ENCODE measurements at regions not wholly inside any gene's neighbourhood (a gene's known extent, or its start where the extent isn't known, plus 50 kb on each side); places are given as distances from the start of the nearest gene placed in this dataset.
A peak's percentile ranks its signal among the peaks of the same experiment; 100 is the strongest.
"Not testable (repeated sequence)": the region's sequence is repeated elsewhere in the genome, so short reads cannot be mapped to it uniquely, and the experiment has no call there.

GRCh38 chr1:177411381-177411780 is 240.6 kb downstream of the BRINP2 start:
- no peak for DNase-seq

DNA sequence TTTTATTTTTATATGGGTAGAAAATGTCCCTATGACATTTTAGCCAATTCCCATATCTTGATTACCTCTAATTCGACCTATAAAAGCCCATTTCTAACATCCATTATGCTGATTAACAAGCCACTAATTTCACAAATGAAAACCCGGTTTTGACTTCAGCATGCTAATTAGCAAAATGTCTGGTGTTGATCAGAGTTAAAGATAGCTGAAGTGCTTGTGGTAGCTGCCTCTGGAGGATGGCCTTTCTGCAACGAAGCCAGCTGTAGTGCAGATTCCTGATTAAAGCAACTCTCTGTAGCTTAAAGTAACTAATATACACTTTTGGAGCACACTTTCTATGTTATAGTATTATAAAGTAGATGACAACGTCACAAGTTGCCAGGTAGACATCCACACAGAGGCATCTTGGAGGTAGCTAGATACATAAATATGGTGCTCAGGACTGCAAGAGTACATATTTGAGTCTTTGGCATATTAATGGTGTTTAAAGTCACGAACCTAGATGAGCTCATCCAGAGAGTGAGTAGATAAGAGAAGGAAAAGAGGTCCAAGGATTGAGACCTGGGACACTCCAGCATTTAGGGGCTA is 239.5 kb downstream of the BRINP2 start:
- no peak for DNase-seq

- not testable (repeated sequence) for DNase-seq
These were observed 235.6 kb downstream of the BRINP2 start for GRCh38 chr1:177406323-177406722.

- no peak for DNase-seq
These were observed 221.6 kb downstream of the BRINP2 start for GRCh38 chr1:177392336-177392735.

DNA sequence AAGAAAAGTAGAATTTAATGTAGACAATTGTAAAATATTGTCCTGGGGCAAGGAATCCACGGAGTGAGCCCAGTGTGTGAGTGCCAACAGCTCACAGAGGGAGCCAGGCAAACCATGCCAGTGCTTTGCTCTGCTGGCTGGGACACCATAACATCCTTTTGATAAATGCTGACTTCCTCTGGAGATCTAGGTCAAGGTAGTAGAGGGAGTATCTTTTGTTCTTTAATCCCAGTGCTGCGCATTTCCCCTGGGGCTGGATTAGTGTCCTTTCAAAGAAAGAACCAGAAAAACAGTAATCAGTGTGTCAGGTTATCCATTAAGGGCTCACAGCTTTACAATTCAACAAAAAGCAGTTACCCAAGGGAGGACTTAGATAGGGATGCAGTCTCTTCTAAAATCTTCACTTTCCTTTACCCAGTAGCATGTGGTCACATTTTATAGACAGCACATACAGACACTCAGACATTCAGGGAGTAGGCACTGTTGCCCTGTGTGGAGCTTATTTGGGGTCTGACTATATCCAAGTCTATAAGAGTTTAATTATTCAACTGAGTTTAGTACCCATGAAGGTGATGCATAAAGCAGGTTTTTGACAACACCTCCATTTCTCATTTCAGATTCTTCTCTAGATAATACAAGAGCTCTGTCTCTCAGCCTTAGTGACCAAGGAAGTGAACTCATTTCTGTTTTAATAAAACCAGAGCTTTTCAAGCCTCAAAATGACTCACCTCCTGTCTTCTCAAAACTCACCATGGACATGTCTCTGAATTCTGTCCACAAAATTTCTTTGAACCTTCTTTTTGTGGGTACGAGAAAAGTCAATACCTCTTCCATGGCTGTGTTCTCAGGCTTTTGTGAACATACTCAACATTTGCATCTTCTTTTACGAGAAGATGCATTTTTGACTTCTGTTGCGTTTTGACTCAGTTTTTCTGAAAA is 215.3 kb downstream of the BRINP2 start:
- DNase-seq, result no peak

DNA sequence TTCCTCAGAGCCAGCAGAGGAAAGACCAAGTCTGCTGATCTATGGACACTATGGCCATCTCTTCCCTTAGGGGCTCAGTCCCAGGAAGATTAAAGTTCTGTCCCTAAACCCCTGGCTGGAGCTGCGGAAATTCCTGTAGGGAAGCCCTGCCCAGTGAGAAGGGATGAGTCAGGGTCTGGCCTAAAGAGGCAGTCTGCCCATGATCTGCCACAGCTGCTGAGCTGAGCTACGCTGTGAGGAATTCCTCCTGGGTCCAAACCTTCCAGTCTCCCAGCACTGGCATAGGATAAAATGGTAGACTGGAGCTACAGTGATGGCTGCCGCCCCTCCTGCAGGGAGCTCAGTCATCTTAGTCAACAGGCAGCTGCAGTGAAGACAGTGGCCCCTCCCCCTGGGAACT is 213.7 kb downstream of the BRINP2 start:
- no peak for DNase-seq

- no peak for DNase-seq
These were observed 213.0 kb downstream of the BRINP2 start for GRCh38 chr1:177383715-177384114.

DNA sequence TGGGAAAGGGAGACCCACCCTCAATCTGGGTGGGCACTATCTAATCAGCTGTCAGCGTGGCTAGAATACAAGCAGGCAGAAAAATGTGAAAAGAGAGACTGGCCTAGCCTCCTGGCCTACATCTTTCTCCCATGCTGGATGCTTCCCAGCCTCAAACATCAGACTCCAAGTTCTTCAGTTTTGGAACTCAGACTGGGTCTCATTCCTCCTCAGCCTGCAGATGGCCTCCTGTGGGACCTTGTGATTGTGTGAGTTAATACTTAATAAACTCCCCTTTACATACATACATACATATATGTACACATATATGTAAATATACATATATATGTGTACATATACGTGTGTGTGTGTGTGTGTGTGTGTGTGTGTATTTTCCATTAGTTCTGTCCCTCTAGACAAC is 207.1 kb downstream of the BRINP2 start:
- no peak for DNase-seq

DNA sequence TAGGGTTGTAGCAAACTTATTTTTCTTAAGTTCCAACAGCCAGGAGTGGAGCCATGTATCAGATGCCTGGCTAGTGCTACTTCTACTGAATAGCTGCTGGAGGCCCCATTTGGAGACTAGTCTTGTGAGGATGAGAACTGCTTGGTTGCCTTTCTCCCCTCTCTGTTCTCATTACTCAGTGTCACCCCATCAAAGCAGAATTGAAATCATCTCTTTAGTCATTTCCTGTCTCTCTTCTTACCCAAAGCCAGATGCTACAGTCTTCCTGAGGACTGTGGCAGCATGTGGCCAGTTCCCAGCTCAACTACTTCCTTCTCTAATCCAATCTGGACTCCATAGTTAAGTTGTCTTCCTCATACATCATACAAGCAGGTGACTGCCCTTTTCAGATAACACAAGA is 197.5 kb downstream of the BRINP2 start:
- no peak for DNase-seq

DNA sequence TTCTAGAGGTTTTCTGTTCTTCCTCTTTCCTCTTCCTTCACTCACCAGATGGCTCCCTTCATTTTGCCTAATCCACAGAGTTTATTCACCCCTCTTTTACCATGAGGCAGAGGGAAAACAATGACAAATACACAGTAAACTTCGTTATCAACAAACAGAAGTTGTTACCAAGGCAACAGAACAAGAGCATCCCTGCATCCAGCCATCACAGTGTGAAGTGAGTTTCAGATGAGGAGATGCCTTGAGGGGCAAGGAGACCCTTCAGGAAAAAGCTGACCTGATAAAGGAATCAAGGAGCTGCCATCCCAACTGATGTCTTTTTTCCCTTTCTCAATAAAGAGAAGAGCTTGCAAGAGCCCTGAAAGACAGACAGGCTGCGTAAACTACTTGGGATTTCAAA is 195.3 kb downstream of the BRINP2 start:
- no peak for DNase-seq

DNA sequence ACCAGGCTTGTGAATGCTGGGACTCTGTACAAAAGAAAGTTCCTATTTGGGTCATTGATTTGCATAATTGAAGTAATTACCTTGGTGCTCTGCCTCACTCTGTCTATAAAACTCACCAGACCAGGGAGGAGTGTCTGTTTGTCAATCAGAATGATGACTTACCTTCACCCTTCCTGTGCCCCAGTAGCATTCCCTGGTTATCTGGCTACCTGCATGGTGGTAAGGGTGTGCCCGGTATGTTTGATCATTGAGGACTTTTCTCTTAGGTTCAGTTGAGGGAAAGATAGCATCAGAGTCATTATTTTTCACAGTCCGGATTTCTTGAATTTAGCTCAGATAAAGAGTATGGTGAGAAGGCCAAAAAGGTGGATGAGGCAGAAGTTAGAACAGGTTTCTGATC is 190.0 kb downstream of the BRINP2 start:
- no peak for DNase-seq

DNA sequence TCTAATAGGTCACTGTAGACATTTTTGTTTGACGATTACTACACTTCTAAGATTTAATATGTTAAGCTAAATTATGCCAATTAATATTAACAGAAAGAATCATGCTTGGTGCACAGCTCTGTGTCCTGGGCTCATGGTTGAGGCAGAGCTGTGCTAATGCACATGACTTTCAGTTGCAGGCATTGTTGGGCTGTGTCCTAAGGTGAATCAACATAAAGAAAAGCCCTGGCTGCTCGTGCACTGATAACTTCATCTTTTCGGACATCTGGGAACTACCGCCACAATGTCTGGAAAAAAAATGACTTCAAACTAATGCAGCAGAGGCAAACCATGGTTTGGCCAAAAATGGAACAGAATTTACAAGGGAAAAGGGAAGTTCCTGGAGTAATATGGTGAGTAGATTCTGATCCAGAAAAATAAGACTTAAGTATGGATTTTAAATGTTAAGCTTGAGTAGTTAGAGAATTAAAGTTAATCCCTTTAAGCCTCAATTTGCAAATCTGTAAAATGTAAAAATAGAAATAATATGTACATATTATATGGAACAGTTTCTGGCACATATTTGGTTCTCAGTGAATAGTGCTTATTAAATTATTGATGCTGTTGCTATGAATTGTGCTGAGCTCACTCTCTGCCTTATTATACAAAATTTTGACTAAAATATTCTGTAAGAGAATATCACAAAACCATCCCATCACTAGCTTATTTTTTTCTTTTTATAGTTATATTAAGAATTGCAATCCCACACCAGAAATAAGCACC is 186.1 kb downstream of the BRINP2 start:
- no peak for DNase-seq

GRCh38 chr1:177355575-177355974 is 184.8 kb downstream of the BRINP2 start:
- peak; percentile 11 for DNase-seq

GRCh38 chr1:177354247-177354646 is 183.5 kb downstream of the BRINP2 start:
- DNase-seq, result no peak

DNA sequence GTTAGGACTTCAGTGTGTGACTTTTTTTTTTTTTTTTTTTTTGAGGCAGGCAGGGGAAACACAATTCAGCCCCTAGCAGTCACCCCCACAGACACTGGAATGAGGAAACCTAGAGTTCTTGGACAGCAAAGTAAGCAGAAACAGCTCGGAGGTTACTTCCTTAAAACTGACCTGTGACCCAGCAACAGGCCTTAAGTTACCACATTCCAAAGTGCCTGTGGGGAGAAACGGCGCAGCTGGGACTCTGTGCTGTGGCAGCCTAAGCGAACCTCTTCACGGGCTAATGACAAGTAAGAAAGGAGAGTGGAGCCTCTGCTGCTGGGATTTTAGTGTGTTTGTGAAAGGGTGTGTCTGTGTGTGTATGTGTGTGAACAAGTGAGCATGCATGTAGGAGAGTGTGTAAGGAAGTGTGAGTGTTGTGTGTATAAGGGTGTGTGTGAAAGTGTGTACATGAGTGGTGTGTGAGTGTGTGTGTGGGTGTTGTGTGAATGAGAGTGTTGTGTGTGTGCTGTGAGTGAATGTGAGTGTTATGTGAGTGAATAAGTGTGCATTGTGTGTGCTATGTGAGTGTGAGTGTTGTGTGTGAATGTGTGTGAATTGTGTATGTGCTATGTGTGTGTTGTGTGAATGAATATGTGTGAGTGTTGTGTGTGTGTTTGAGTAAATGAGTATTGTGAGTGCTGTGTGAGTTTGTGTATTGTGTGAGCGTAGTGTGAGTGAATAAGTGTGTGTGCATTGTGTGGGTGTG is 180.8 kb downstream of the BRINP2 start:
- DNase-seq, result no peak

DNA sequence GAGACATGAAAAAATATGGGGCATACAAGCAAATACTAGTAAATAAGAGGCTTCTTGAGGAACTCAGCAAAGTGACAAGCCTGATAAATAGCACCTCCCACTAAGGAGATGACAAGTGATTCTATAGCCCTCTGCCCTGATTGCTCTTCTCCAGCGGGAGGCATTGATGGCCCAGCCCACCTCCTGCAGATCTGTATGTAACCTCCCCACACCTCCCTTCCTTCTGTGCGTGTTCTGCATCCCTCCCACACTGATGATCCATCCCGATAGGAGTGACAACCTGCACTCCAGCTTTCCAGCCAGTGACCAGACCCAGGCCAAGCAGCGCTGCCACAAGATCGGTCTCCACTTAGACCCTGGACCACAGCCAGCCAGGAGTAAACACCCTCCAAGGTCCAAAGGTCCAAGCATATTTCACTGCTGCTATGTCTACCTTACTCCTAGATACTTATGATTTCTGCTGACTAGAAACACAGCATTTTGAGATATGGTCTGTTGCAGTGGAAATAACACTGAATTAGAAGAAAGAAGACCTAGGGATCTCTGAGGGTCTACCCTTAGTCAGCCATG is 176.1 kb downstream of the BRINP2 start:
- no peak for DNase-seq

DNA sequence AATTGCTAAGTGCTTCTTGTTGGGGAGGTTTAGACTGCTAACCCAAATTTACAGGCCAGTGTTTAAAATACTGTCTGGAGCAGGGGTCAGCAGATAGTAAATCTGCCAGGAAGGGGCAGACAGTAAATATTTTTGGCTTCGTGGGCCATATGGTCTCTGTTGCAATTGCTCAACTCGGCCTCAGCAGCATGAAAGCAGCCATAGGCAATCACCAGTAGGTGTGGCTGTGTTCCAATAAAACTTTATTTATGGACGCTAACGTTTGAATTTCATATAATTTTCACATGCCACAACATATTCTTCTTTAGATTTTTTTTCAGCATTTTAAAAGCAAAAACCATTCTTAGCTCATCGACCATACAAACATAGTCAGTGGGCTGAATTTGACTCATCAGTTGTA is 172.7 kb downstream of the BRINP2 start:
- DNase-seq, result no peak

GRCh38 chr1:177341773-177342172 is 171.0 kb downstream of the BRINP2 start:
- DNase-seq, result no peak

DNA sequence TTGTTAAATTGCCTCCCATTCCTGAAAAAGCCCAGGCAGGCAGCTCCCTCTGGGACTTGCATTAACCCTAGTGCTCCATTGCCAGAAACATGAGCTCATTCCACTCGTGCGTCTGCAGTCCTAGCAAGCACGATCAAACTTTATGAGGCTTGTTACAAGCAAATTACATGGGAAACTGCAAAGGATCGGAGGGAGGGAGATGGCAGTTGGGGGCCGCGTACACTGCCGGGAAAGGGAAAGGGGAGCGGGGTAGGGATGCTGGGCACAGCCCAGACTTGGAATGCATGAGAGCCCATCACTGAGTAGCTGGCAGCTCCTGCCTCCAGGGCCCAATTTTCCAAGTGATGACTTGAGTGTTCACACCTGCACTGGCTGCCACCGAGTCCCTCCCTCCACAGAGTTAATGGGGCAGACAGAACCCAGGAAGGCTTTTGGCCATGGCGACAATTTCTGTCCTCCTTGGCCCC is 169.9 kb downstream of the BRINP2 start:
- no peak for DNase-seq

GRCh38 chr1:177338376-177338775 is 167.6 kb downstream of the BRINP2 start:
- DNase-seq, result no peak

GRCh38 chr1:177334903-177335302 is 164.1 kb downstream of the BRINP2 start:
- DNase-seq, result no peak

Measured in occipital lobe (tissue), 1 donor.